ENCODE measurements at regions not wholly inside any gene's neighbourhood (a gene's known extent, or its start where the extent isn't known, plus 50 kb on each side); places are given as distances from the start of the nearest gene placed in this dataset.

DNA sequence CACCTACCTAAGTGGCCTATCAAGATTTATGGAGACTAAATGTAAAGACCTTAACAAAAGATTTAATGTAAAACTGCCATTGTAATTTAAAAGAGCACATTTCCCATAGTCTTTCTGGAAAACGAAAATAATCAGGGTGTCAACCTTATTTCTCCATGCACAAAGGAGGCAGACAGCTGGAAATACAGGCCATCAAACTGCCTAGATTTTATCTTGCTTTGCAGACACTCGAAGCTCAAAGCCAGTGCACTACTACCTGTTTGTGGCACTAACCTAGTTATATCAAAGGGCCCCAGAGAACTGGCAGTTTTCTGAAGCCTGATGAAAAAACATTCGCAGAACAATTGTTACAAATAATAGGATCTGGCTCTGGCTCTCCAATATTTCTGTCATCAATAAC, 863.9 kb downstream of the STPG2 start:
- no peak for DNase-seq (ENCODE audit: low spot score in 2 of 2)
- Histone ChIP-seq H3K4me1 (no peaks in the 10 kb centered on the region), H3K4me3 (no peak overlapping the region), H3K9me3 (peaks cover 6% of the 10 kb centered on the region), H3K36me3 (no peaks in the 10 kb centered on the region), H3K27me3 (no peaks in the 10 kb centered on the region), H3K27ac (no peak overlapping the region)
- TF ChIP-seq POLR2A (IDR thresholded peaks at IDR 0.05) (no peak), POLR2AphosphoS5 (IDR thresholded peaks at IDR 0.05) (no peak), EP300 (IDR thresholded peaks at IDR 0.05) (no peak)
- TF ChIP-seq, protein P1, sequence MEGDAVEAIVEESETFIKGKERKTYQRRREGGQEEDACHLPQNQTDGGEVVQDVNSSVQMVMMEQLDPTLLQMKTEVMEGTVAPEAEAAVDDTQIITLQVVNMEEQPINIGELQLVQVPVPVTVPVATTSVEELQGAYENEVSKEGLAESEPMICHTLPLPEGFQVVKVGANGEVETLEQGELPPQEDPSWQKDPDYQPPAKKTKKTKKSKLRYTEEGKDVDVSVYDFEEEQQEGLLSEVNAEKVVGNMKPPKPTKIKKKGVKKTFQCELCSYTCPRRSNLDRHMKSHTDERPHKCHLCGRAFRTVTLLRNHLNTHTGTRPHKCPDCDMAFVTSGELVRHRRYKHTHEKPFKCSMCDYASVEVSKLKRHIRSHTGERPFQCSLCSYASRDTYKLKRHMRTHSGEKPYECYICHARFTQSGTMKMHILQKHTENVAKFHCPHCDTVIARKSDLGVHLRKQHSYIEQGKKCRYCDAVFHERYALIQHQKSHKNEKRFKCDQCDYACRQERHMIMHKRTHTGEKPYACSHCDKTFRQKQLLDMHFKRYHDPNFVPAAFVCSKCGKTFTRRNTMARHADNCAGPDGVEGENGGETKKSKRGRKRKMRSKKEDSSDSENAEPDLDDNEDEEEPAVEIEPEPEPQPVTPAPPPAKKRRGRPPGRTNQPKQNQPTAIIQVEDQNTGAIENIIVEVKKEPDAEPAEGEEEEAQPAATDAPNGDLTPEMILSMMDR (IDR thresholded peaks at IDR 0.05): no peak
- WGBS: 43% methylated on average over 3 of the region's 3 CpGs

DNA sequence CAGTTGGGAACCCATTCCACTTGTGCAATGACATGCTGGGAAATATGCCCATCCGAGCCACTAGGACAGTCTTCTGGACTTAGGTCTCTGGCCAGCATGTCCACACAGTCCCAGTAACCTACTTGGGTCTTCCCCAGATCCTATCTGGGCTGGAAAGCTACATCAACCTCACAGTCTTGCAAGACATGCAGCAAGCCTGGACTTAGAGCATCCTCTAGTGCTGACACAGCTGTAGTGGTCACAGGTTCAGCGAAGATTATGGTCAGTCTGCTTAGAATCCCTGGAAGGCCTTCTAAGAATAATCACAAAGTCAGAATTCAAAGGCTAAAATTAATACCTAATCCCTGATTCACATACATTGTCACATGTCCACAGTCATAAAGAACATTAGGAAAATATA, 842.7 kb downstream of the STPG2 start:
- Histone ChIP-seq H3K36me3 (no peaks in the 10 kb centered on the region), H3K27ac (no peak overlapping the region), H3K4me1 (no peaks in the 10 kb centered on the region), H3K27me3 (no peaks in the 10 kb centered on the region), H3K9me3 (peaks cover 21% of the 10 kb centered on the region), H3K4me3 (no peak overlapping the region)
- 52% methylated on average over 2 of the region's 2 CpGs for WGBS
- no peak for DNase-seq (ENCODE audit: low spot score in 2 of 2)
- TF ChIP-seq, protein P1 (IDR thresholded peaks at IDR 0.05): no peak
- TF ChIP-seq POLR2AphosphoS5 (IDR thresholded peaks at IDR 0.05) (no peak), POLR2A (IDR thresholded peaks at IDR 0.05) (no peak), EP300 (IDR thresholded peaks at IDR 0.05) (no peak)

DNA sequence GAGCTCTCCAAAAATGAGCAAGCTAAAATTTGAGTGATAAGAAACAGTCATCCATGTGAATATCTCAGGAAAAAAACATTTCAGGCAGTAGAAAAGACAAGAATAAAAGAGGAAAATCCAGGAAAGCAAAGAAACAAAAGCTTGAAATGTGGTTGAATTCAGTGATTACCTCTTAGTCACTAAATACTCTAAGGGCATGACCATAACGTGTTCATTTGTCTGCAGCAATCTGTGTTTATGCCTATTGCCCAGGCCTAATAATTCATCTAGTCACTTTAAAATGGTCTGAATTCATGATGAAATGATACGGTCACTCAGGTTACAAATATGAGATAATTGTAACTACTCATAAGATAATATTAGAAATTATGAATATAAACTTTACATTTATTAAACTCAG, 837.9 kb downstream of the STPG2 start:
- DNase-seq (ENCODE audit: low spot score in 2 of 2): no peak
- TF ChIP-seq, protein P1 (IDR thresholded peaks at IDR 0.05): no peak
- TF ChIP-seq POLR2AphosphoS5 (IDR thresholded peaks at IDR 0.05) (no peak), POLR2A (IDR thresholded peaks at IDR 0.05) (no peak), EP300 (IDR thresholded peaks at IDR 0.05) (no peak)
- Histone ChIP-seq H3K4me1 (no peaks in the 10 kb centered on the region), H3K4me3 (no peak overlapping the region), H3K27me3 (no peaks in the 10 kb centered on the region), H3K36me3 (no peaks in the 10 kb centered on the region), H3K9me3 (peaks cover 11% of the 10 kb centered on the region), H3K27ac (no peak overlapping the region)
- WGBS: 79% methylated on average over 2 of the region's 2 CpGs

DNA sequence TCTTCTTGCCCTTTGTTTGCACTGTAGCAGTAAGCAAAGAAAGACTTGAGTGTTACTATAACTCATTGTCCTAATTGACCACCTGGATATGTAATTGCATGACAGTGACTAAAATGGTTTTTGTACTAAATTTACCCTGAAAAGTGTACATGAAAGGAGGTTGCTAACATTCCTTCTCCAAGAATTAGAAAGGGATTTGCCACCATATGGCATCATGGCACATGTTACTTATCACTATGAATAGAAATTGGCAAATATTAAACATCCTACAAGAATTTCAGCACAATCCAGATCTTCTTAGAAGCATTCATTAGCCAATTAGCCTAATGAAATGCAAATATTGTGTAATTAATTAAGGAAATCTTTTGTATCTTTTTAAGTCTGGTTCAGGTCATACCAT, 834.2 kb downstream of the STPG2 start:
- Histone ChIP-seq H3K27ac (no peak overlapping the region), H3K4me1 (no peaks in the 10 kb centered on the region), H3K4me3 (no peak overlapping the region), H3K9me3 (no peaks in the 10 kb centered on the region), H3K27me3 (no peaks in the 10 kb centered on the region), H3K36me3 (no peaks in the 10 kb centered on the region)
- TF ChIP-seq POLR2AphosphoS5 (IDR thresholded peaks at IDR 0.05) (no peak), POLR2A (IDR thresholded peaks at IDR 0.05) (no peak), EP300 (IDR thresholded peaks at IDR 0.05) (no peak)
- TF ChIP-seq, protein P1 (IDR thresholded peaks at IDR 0.05): no peak
- no peak for DNase-seq (ENCODE audit: low spot score in 2 of 2)

DNA sequence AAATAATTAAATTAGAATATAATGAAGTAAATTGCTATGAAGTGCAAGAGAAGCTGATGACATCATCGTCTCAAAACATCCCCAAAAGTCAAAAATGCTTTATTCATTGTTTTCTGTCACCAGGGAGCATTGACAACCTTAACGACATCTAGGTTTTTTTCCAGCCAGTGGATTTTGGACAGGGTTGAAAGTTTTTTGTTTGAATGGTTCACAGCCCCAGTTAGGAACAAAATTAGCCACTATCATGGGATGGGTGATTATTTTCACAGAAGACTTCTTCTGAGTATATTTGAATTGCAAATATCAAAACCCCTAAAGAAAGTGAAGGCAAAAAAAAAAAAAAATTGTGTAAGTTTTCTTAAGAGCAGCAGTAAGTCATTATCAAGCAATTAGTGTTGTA, 826.1 kb downstream of the STPG2 start:
- WGBS: 46% methylated on average over 2 of the region's 2 CpGs
- Histone ChIP-seq H3K9me3 (no peaks in the 10 kb centered on the region), H3K27ac (no peak overlapping the region), H3K4me3 (no peak overlapping the region), H3K4me1 (no peaks in the 10 kb centered on the region), H3K27me3 (no peaks in the 10 kb centered on the region), H3K36me3 (no peaks in the 10 kb centered on the region)
- DNase-seq (ENCODE audit: low spot score in 2 of 2): no peak
- TF ChIP-seq POLR2A (IDR thresholded peaks at IDR 0.05) (no peak), POLR2AphosphoS5 (IDR thresholded peaks at IDR 0.05) (no peak), EP300 (IDR thresholded peaks at IDR 0.05) (no peak)
- TF ChIP-seq, protein P1 (IDR thresholded peaks at IDR 0.05): no peak

Data from suprapubic skin (tissue), 4 donors.